Adrenal gland (tissue), 5 donors: ENCODE measurements at regions not wholly inside any gene's neighbourhood (a gene's known extent, or its start where the extent isn't known, plus 50 kb on each side); places are given as distances from the start of the nearest gene placed in this dataset.

Source experiments
- POLR2A ChIP-seq, 2 donors: fragments of 450-650 bp; IDR thresholded peaks; one replicate each; pipeline ENCODE4 v1.6.1; 2017; ENCODE audit warnings: antibody characterized with exemption in 2 of 2, mild to moderate bottlenecking in 2 of 2, moderate library complexity in 1 of 2
- TF ChIP-seq, protein P1 (sequence below), 6 experiments: fragments of 450-650 bp in 4 of 6; fragments of 200-600 bp in 2 of 6; sonication (generic) in 1 of 6; IDR thresholded peaks; 1 replicate in 5 of 6; 2 replicates in 1 of 6; pipeline versions ENCODE4 v1.5.1 to v1.8.0; 2016 to 2021; ENCODE audit warnings: antibody characterized with exemption in 6 of 6, mild to moderate bottlenecking in 2 of 6, moderate library complexity in 1 of 6
- donor health status: DM: no; HTN: no; CAD: no.

DNA sequence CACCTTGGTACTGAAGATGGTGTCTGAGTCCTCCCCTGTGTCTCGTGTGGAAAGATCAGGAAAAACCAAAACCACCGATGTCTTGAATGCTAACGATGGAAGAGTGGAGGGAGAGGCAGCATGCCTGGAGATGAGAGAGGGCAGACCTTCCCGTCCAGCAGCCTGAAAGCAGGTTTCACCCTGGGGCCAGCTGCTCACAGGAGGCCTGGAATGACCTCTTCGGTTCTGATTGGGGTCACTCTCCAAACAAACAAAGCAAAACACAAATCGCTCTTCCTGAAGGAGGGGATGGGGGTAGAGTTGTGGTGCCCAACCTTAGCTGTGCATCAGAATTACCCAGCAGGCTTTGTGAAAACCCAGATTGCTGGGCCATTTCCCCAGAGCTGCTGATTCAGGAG lies 142.3 kb upstream of the SOX1 start:
- TF ChIP-seq, protein P1, sequence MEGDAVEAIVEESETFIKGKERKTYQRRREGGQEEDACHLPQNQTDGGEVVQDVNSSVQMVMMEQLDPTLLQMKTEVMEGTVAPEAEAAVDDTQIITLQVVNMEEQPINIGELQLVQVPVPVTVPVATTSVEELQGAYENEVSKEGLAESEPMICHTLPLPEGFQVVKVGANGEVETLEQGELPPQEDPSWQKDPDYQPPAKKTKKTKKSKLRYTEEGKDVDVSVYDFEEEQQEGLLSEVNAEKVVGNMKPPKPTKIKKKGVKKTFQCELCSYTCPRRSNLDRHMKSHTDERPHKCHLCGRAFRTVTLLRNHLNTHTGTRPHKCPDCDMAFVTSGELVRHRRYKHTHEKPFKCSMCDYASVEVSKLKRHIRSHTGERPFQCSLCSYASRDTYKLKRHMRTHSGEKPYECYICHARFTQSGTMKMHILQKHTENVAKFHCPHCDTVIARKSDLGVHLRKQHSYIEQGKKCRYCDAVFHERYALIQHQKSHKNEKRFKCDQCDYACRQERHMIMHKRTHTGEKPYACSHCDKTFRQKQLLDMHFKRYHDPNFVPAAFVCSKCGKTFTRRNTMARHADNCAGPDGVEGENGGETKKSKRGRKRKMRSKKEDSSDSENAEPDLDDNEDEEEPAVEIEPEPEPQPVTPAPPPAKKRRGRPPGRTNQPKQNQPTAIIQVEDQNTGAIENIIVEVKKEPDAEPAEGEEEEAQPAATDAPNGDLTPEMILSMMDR (IDR thresholded peaks at IDR 0.05): no peak
- TF ChIP-seq POLR2A (IDR thresholded peaks at IDR 0.05): no peak
